Common myeloid progenitor, CD34-positive (primary cell): ENCODE measurements at regions not wholly inside any gene's neighbourhood (a gene's known extent, or its start where the extent isn't known, plus 50 kb on each side); places are given as distances from the start of the nearest gene placed in this dataset.

ENCODE experiments used
- CTCF ChIA-PET: fragments of 350-600 bp; sonication (Branson Sonifier 250); formaldehyde crosslinking; loops from one replicate; lab custom pipeline; 2021; ENCODE audit warnings: antibody characterized with exemption; lab: Charles Lee
- POLR2A ChIA-PET: fragments of 350-600 bp; sonication (Branson Sonifier 250); formaldehyde crosslinking; loops from one replicate; lab custom pipeline; 2021; ENCODE audit warnings: antibody characterized with exemption; lab: Charles Lee
- DNase-seq, 3 donors: peaks; one replicate each; pipeline versions ENCODE4 v3.0.0 to v3.0.0-alpha.2; 2013
- H3K27ac ChIP-seq, 2 experiments: 1 replicate in 1 of 2; 2 replicates in 1 of 2; pipeline ENCODE4 v1.7.0; 2013; ENCODE audit warnings: inconsistent platforms in 2 of 2, low read length in 2 of 2, mild to moderate bottlenecking in 2 of 2, low read depth in 1 of 2, moderate library complexity in 1 of 2; ENCODE audit not compliant: severe bottlenecking in 2 of 2, insufficient read depth in 1 of 2, poor library complexity in 1 of 2
- H3K27me3 ChIP-seq, 5 experiments: replicated peaks in 2 of 5; 1 replicate in 3 of 5; 2 replicates in 2 of 5; pipeline versions ENCODE4 v1.6.1 to v1.7.0; 2013; ENCODE audit warnings: low read length in 4 of 5, mild to moderate bottlenecking in 2 of 5, moderate library complexity in 2 of 5, inconsistent platforms in 1 of 5; ENCODE audit not compliant: insufficient read depth in 5 of 5, control insufficient read depth in 4 of 5
- H3K36me3 ChIP-seq, 4 experiments: 1 replicate in 2 of 4; 2 replicates in 2 of 4; pipeline versions ENCODE4 v1.6.1 to v1.7.0; 2013; ENCODE audit warnings: low read length in 3 of 4, control low read depth in 1 of 4, mild to moderate bottlenecking in 1 of 4; ENCODE audit not compliant: control insufficient read depth in 4 of 4, insufficient read depth in 4 of 4
- H3K4me1 ChIP-seq, 4 experiments: 1 replicate in 3 of 4; 2 replicates in 1 of 4; pipeline versions ENCODE4 v1.6.1 to v1.7.1; 2013; ENCODE audit warnings: low read length in 3 of 4, mild to moderate bottlenecking in 3 of 4, control low read depth in 1 of 4, inconsistent platforms in 1 of 4, moderate library complexity in 1 of 4; ENCODE audit not compliant: control insufficient read depth in 4 of 4, insufficient read depth in 4 of 4; ENCODE audit errors: control extremely low read depth in 1 of 4
- H3K4me3 ChIP-seq, 7 experiments: 1 replicate in 4 of 7; 2 replicates in 3 of 7; pipeline versions ENCODE4 v1.5.1 to v1.7.0; 2013; ENCODE audit warnings: mild to moderate bottlenecking in 7 of 7, low read length in 6 of 7, moderate library complexity in 6 of 7, inconsistent platforms in 2 of 7, low read depth in 2 of 7, control low read depth in 1 of 7; ENCODE audit not compliant: insufficient read depth in 4 of 7, control insufficient read depth in 1 of 7; ENCODE audit errors: extremely low read depth in 1 of 7
- H3K9me3 ChIP-seq, 5 experiments: 1 replicate in 4 of 5; 2 replicates in 1 of 5; pipeline versions ENCODE4 v1.6.1 to v1.7.1; 2013; ENCODE audit warnings: low read length in 4 of 5, mild to moderate bottlenecking in 2 of 5, inconsistent platforms in 1 of 5, low read depth in 1 of 5, moderate library complexity in 1 of 5; ENCODE audit not compliant: control insufficient read depth in 4 of 5, insufficient read depth in 2 of 5; ENCODE audit errors: control extremely low read depth in 1 of 5
- WGBS: methylation state at CpG from one replicate; pipeline ENCODE4 v1.1.5; 2013; ENCODE audit not compliant: insufficient coverage; 5-methylcytosine and 5-hydroxymethylcytosine counted together

- no peaks in the 10 kb centered on the region for H3K4me1 ChIP-seq
- 96% methylated on average over 2 of the region's 3 CpGs for WGBS
- no peak overlapping the region for H3K27ac ChIP-seq
- DNase-seq, result no peak
- no peak overlapping the region for H3K4me3 ChIP-seq
- no peaks in the 10 kb centered on the region for H3K36me3 ChIP-seq
- POLR2A ChIA-PET, result no interaction called here
- CTCF ChIA-PET, result no interaction called here
- no peaks in the 10 kb centered on the region for H3K27me3 ChIP-seq
- H3K9me3 ChIP-seq, result no peaks in the 10 kb centered on the region
Measured at GRCh38 chr2:60168247-60168646, 385.2 kb downstream of the BCL11A start.

GRCh38 chr2:60167089-60167488 is 386.4 kb downstream of the BCL11A start:
- no peaks in the 10 kb centered on the region for H3K36me3 ChIP-seq
- H3K4me3 ChIP-seq, result no peak overlapping the region
- no peaks in the 10 kb centered on the region for H3K4me1 ChIP-seq
- H3K27me3 ChIP-seq, result no peaks in the 10 kb centered on the region
- WGBS, result 100% methylated on average over 2 of the region's 4 CpGs
- H3K9me3 ChIP-seq, result no peaks in the 10 kb centered on the region
- no peak overlapping the region for H3K27ac ChIP-seq
- ChIA-PET POLR2A (no interaction called here), CTCF (interaction anchor here (1.2 kb wide), 1 partner anchor 13 kb away, joined by 5 read pairs; no protein-coding TSS in a partner anchor)
- DNase-seq, result no peak

- POLR2A ChIA-PET, result no interaction called here
- Histone ChIP-seq H3K4me1 (peaks cover 0 to 8% (median 2%) of the 10 kb centered on the region in 4 experiments), H3K9me3 (no peaks in the 10 kb centered on the region), H3K27me3 (no peaks in the 10 kb centered on the region), H3K27ac (no peak overlapping the region), H3K4me3 (no peak overlapping the region), H3K36me3 (no peaks in the 10 kb centered on the region)
- CTCF ChIA-PET, result interaction anchor here (1.4 to 1.5 kb wide), 2 partner anchors 10 to 11 kb away, joined by 3 to 5 read pairs; no protein-coding TSS in a partner anchor
- 100% methylated on average over 6 of the region's 7 CpGs for WGBS
- DNase-seq, result no peak
Measured at GRCh38 chr2:60163691-60164090, 389.8 kb downstream of the BCL11A start.

GRCh38 chr2:60159519-60159918 is 393.9 kb downstream of the BCL11A start:
- Histone ChIP-seq H3K27ac (no peak overlapping the region), H3K27me3 (no peaks in the 10 kb centered on the region), H3K4me3 (no peak overlapping the region), H3K9me3 (no peaks in the 10 kb centered on the region), H3K36me3 (no peaks in the 10 kb centered on the region), H3K4me1 (peaks cover 0 to 8% (median 2%) of the 10 kb centered on the region in 4 experiments)
- peak in 2 of 3 donors; percentile 66 to 75 for DNase-seq
- 0% methylated on average over 1 of the region's 2 CpGs for WGBS
- ChIA-PET CTCF (no interaction called here), POLR2A (no interaction called here)

- H3K27ac ChIP-seq, result no peak overlapping the region
- no peaks in the 10 kb centered on the region for H3K27me3 ChIP-seq
- CTCF ChIA-PET, result no interaction called here
- WGBS, result no CpG with 5 or more reads among the region's 1 CpG
- H3K36me3 ChIP-seq, result no peaks in the 10 kb centered on the region
- POLR2A ChIA-PET, result no interaction called here
- no peak for DNase-seq
- peaks cover 0 to 7% (median 3%) of the 10 kb centered on the region in 5 experiments for H3K9me3 ChIP-seq
- peaks cover 0 to 8% (median 2%) of the 10 kb centered on the region in 4 experiments for H3K4me1 ChIP-seq
- H3K4me3 ChIP-seq, result no peak overlapping the region
Measured at GRCh38 chr2:60158262-60158661, 395.2 kb downstream of the BCL11A start.

GRCh38 chr2:60157283-60157682 is 396.2 kb downstream of the BCL11A start:
- 100% methylated on average over 1 of the region's 1 CpG for WGBS
- CTCF ChIA-PET, result no interaction called here
- no peak for DNase-seq
- no peak overlapping the region for H3K4me3 ChIP-seq
- H3K27me3 ChIP-seq, result no peaks in the 10 kb centered on the region
- no peak overlapping the region for H3K27ac ChIP-seq
- peaks cover 0 to 8% (median 2%) of the 10 kb centered on the region in 4 experiments for H3K4me1 ChIP-seq
- POLR2A ChIA-PET, result no interaction called here
- H3K9me3 ChIP-seq, result peaks cover 2 to 9% (median 4%) of the 10 kb centered on the region in 5 experiments
- H3K36me3 ChIP-seq, result no peaks in the 10 kb centered on the region

GRCh38 chr2:60154142-60154541 is 399.3 kb downstream of the BCL11A start:
- CTCF ChIA-PET, result interaction anchor here (1.5 to 1.7 kb wide), 2 partner anchors 13 to 152 kb away, joined by 5 to 6 read pairs; no protein-coding TSS in a partner anchor
- POLR2A ChIA-PET, result no interaction called here

More at GRCh38 chr2:60154142-60154541, 399.3 kb downstream of the BCL11A start:
- H3K4me1 ChIP-seq, result peaks cover 0 to 10% (median 7%) of the 10 kb centered on the region in 4 experiments
- H3K36me3 ChIP-seq, result no peaks in the 10 kb centered on the region
- no peaks in the 10 kb centered on the region for H3K27me3 ChIP-seq
- H3K9me3 ChIP-seq, result peaks cover 2 to 9% (median 4%) of the 10 kb centered on the region in 5 experiments
- 100% methylated on average over 1 of the region's 2 CpGs for WGBS
- no peak overlapping the region for H3K4me3 ChIP-seq
- H3K27ac ChIP-seq, result no peak overlapping the region
- DNase-seq, result no peak
